ENCODE measurements at regions not wholly inside any gene's neighbourhood (a gene's known extent, or its start where the extent isn't known, plus 50 kb on each side); places are given as distances from the start of the nearest gene placed in this dataset.

GRCh38 chr4:163878336-163879121 is 384.0 kb downstream of the TMA16 start:
- TF ChIP-seq CTCF (IDR thresholded peaks at IDR 0.05) (no peak), POLR2A (IDR thresholded peaks at IDR 0.05) (no peak)

All from body of pancreas (tissue), 4 donors.